ENCODE measurements at regions not wholly inside any gene's neighbourhood (a gene's known extent, or its start where the extent isn't known, plus 50 kb on each side); places are given as distances from the start of the nearest gene placed in this dataset.

- ATAC-seq (ENCODE audit: low FRiP score) (no peak), DNase-seq (ENCODE audit: low spot score) (no peak)
- TF ChIP-seq CTCF (IDR thresholded peaks at IDR 0.05): no peak
Measured at GRCh38 chr12:115467531-115467930, 783.6 kb upstream of the TBX3 start.

- ATAC-seq (ENCODE audit: low FRiP score): no peak
- no peak for TF ChIP-seq CTCF (IDR thresholded peaks at IDR 0.05)
- no peak for DNase-seq (ENCODE audit: low spot score)
Measured at GRCh38 chr12:115466076-115466475, 782.1 kb upstream of the TBX3 start.

- ATAC-seq (ENCODE audit: low FRiP score) (no peak), DNase-seq (ENCODE audit: low spot score) (no peak)
- TF ChIP-seq CTCF (IDR thresholded peaks at IDR 0.05): no peak
Measured at GRCh38 chr12:115464661-115465060, 780.7 kb upstream of the TBX3 start.

GRCh38 chr12:115464111-115464581, 780.2 kb upstream of the TBX3 start:
- no peak for ATAC-seq (ENCODE audit: low FRiP score)
- no peak for TF ChIP-seq CTCF (IDR thresholded peaks at IDR 0.05)
- no peak for DNase-seq (ENCODE audit: low spot score)

GRCh38 chr12:115461401-115461800, 777.4 kb upstream of the TBX3 start:
- TF ChIP-seq CTCF (IDR thresholded peaks at IDR 0.05): no peak
- ATAC-seq (ENCODE audit: low FRiP score) (no peak), DNase-seq (ENCODE audit: low spot score) (no peak)

- ATAC-seq (ENCODE audit: low FRiP score) (no peak), DNase-seq (ENCODE audit: low spot score) (no peak)
- TF ChIP-seq CTCF (IDR thresholded peaks at IDR 0.05): no peak
Measured at GRCh38 chr12:115457798-115458197, 773.8 kb upstream of the TBX3 start.

- ATAC-seq (ENCODE audit: low FRiP score) (no peak), DNase-seq (ENCODE audit: low spot score) (no peak)
- TF ChIP-seq CTCF (IDR thresholded peaks at IDR 0.05): no peak
Measured at GRCh38 chr12:115456946-115457689, 773.1 kb upstream of the TBX3 start.

All from omental fat pad (tissue), 3 donors.